22Rv1 (cell line): ENCODE measurements at regions not wholly inside any gene's neighbourhood (a gene's known extent, or its start where the extent isn't known, plus 50 kb on each side); places are given as distances from the start of the nearest gene placed in this dataset.

ENCODE experiments used
- ZFX ChIP-seq: fragments of 450-650 bp; IDR thresholded peaks from 2 replicates; pipeline ENCODE4 v1.6.1; 2017; ENCODE audit warnings: antibody characterized with exemption, borderline replicate concordance
- TF ChIP-seq, protein P1 (sequence below): fragments of 450-650 bp; IDR thresholded peaks from 2 replicates; pipeline ENCODE4 v1.5.1; 2017; ENCODE audit warnings: mild to moderate bottlenecking

DNA sequence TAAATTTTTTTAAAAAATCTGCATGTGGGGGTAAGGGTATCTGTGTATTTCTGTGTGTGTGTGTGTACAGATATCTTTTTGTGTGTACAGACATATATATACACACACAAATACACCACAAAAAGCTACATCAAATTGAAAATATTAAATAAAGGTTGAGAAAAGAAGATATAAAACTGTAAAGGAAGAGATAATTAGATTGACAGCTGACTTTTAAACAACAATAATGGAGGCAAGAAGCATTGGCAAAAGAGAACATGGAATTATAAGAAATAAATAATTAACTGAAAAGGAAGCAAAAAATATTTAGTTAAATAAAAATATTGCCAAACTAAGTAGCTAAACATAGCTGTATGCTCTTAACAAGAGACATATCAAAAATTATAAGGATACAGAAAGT lies 291.4 kb downstream of the FSCB start:
- TF ChIP-seq, protein P1, sequence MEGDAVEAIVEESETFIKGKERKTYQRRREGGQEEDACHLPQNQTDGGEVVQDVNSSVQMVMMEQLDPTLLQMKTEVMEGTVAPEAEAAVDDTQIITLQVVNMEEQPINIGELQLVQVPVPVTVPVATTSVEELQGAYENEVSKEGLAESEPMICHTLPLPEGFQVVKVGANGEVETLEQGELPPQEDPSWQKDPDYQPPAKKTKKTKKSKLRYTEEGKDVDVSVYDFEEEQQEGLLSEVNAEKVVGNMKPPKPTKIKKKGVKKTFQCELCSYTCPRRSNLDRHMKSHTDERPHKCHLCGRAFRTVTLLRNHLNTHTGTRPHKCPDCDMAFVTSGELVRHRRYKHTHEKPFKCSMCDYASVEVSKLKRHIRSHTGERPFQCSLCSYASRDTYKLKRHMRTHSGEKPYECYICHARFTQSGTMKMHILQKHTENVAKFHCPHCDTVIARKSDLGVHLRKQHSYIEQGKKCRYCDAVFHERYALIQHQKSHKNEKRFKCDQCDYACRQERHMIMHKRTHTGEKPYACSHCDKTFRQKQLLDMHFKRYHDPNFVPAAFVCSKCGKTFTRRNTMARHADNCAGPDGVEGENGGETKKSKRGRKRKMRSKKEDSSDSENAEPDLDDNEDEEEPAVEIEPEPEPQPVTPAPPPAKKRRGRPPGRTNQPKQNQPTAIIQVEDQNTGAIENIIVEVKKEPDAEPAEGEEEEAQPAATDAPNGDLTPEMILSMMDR: no peak
- no peak for TF ChIP-seq ZFX
